Activated CD4-positive, CD25-positive, alpha-beta regulatory T cell treated with anti-CD3 and anti-CD28 coated beads, Interleukin-2, amount 50 U/mL, for 24 hours (primary cell): ENCODE measurements at regions not wholly inside any gene's neighbourhood (a gene's known extent, or its start where the extent isn't known, plus 50 kb on each side); places are given as distances from the start of the nearest gene placed in this dataset.
"Not testable (repeated sequence)": the region's sequence is repeated elsewhere in the genome, so short reads cannot be mapped to it uniquely, and the experiment has no call there.

Experiments
- ATAC-seq, 2 donors: fragments of 150-1000 bp; cut with Tn5 transposase; one replicate each; pipeline ENCODE4 v1.10.0; 2021; ENCODE audit warnings: mild to moderate bottlenecking in 1 of 2, moderate library complexity in 1 of 2

DNA sequence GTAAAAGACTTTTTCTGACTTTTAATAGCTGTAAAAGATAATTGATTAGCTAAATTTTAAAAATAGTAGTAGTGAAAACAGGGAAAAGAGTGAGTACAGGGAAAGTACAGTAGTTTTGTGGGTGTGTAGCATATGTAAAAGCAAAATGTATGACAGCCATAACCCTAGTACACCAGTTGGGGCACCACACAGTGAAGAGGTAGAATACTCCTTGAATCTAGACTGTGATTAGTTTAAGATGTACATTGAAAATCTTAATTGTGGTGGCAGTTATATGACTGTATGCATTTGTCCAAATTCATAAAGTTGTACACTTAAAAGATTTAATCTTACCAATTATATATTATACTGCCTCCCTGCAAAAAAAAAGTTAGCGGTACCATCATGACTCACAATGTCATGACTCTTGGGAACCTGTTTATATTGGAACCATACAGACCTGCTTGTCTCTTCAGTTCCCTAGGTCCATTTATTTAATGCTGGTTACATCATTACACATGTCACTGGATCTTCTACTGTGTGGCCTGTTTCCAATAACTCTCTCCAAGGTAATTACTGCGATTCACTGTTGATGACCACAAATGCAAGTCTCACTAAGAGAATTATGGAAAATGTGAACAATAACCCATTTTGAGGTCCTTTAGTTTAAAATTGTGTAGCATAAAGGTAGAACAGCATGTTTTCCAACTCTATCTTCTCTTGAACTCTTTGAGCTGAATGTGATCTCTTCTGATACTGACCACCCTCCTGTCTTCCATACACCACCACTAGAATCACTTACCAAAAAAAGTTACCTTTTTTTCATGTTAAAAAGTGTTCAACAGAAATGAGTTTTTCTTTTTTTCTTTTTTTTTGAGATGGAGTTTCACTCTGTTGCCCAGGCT lies 264.2 kb upstream of the AMIGO2 start:
- peak; percentile 30 to 41 for ATAC-seq

- ATAC-seq: no peak
Observed at GRCh38 chr12:47340411-47341015, 260.8 kb upstream of the AMIGO2 start.

GRCh38 chr12:47337581-47337980 lies 257.8 kb upstream of the AMIGO2 start:
- ATAC-seq: no peak

- not testable (repeated sequence) for ATAC-seq
Observed at GRCh38 chr12:47333271-47333858, 253.6 kb upstream of the AMIGO2 start.

GRCh38 chr12:47328831-47329545 lies 249.2 kb upstream of the AMIGO2 start:
- ATAC-seq: peak in 1 of 2 donors; percentile 48

- no peak for ATAC-seq
Observed at GRCh38 chr12:47326190-47326589, 246.4 kb upstream of the AMIGO2 start.

DNA sequence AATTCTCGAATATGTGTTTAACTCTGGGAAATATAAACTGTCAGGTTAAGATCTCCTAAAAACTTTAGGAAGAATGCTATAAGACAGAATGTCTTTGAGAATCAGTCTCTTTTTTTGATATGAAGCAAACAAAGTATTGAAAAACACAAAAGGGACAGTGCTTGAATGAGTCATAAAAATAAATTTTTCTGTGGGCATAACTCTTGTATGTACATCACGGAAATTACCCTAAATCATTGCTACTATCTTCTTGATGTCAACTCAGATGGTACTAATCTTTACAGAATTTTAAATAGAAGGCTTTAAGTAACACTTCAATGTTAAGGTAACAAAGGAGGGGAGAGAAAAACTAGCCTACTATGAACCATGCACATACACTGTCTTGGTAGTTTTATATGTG lies 244.0 kb upstream of the AMIGO2 start:
- ATAC-seq: peak; percentile 62 to 76

DNA sequence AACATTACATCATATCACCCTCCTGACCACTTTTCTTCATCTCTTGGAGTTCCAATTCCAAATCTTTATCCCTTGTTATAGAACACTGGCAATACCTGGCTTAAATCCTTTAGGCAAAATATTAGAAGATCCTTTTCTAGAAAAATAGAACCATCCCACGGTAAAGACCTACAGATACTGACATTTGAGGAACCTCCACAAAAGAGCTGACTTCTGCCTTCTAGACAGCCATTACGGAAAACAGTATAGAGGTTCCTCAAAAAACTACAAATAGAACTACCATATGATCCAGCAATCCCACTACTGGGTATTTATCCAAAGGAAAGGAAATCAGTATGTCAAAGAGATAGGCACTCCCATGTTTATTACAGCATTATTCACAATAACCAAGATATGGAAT lies 241.7 kb upstream of the AMIGO2 start:
- ATAC-seq: no peak

DNA sequence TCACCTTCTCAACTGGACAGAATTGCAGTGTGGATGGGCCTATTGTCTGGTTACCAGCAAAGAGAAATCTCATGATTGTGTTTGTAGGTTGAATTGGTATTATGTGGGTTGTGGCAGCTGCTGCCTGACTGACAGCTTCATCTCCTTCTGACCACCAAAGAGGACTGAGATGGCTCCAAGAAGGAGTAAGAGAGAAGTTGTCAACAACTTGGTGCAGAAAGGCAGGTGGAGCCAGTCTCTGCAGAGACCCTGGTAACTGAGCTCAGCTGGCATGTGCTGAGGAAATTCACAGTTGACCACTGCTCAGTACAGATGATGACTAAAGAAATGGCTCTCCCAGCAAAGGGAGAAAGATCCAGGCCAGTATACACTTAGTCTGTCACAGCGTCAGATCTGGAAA lies 240.0 kb upstream of the AMIGO2 start:
- ATAC-seq: no peak

- no peak for ATAC-seq
Observed at GRCh38 chr12:47318963-47319362, 239.2 kb upstream of the AMIGO2 start.

GRCh38 chr12:47317175-47317915 lies 237.6 kb upstream of the AMIGO2 start:
- no peak for ATAC-seq

GRCh38 chr12:47316609-47317049 lies 236.9 kb upstream of the AMIGO2 start:
- ATAC-seq: no peak

DNA sequence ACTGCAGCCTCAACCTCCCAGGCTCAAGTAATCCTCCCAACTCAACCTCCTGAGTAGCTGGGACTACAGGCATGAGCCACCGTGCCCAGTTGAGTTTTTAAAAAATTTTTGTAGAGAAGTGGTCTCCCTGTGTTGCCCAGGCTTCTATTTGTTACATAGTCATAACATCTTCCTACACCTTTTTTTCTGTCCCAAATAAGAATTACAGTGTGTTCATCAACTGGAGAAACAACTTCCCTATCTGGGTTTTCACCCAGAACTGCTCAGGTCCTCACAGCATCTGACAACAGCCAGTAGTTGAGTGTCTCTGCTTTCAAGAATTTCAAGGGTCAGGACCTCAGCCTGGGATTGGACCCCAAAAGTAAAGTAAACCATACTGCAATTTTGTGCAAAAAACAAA lies 235.2 kb upstream of the AMIGO2 start:
- ATAC-seq: no peak

DNA sequence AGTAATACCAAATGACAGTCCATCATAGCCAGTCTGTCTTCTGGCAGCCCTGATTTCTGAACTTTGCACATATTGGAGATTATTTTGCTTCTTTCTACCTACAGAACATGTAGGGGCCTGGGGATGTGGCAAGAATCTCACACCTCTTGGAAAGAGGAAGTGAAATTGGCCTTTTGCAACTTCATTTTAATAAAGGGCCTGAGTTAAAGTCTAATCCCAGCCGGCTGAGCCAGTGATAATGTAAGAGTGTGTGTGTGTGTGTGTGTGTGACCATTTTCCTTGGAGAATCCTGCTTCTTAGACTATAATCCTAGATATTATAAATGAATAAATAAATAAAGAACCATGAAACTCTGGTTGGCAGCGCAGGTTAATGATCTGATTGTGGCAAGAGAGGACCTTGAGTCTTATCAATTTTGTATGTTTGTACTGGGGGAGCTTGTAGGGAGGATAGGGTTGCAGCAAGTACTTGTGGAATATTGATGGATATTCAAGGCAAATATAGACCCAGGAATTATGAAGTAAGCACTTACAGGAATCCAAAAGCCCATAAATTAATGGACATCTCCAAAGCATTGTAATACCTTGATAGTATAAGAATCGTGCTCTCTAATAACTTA lies 233.2 kb upstream of the AMIGO2 start:
- ATAC-seq: no peak

- no peak for ATAC-seq
Observed at GRCh38 chr12:47312147-47312546, 232.4 kb upstream of the AMIGO2 start.

DNA sequence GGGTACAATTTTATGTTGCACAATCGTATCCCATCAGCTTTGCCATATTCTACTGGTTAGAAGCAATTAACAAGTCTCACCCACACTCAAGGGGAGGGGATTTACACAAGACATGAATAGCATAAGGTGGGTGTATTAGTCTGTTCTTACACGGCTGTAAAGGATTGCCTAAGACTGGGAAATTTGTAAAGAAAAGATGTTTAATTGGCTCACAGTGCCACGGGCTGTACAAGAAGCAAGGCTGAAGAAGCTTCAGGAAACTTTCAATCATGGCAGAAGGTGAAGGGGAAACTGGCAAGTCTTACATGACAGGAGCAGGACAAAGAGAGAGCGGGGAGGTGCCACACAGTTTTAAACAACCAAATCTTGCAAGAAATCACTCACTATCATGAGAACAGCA lies 231.8 kb upstream of the AMIGO2 start:
- ATAC-seq: no peak

- no peak for ATAC-seq
Observed at GRCh38 chr12:47311010-47311409, 231.3 kb upstream of the AMIGO2 start.

- ATAC-seq: no peak
Observed at GRCh38 chr12:47308672-47309071, 228.9 kb upstream of the AMIGO2 start.

GRCh38 chr12:47307680-47308399 lies 228.1 kb upstream of the AMIGO2 start:
- peak; percentile 82 to 89 for ATAC-seq

DNA sequence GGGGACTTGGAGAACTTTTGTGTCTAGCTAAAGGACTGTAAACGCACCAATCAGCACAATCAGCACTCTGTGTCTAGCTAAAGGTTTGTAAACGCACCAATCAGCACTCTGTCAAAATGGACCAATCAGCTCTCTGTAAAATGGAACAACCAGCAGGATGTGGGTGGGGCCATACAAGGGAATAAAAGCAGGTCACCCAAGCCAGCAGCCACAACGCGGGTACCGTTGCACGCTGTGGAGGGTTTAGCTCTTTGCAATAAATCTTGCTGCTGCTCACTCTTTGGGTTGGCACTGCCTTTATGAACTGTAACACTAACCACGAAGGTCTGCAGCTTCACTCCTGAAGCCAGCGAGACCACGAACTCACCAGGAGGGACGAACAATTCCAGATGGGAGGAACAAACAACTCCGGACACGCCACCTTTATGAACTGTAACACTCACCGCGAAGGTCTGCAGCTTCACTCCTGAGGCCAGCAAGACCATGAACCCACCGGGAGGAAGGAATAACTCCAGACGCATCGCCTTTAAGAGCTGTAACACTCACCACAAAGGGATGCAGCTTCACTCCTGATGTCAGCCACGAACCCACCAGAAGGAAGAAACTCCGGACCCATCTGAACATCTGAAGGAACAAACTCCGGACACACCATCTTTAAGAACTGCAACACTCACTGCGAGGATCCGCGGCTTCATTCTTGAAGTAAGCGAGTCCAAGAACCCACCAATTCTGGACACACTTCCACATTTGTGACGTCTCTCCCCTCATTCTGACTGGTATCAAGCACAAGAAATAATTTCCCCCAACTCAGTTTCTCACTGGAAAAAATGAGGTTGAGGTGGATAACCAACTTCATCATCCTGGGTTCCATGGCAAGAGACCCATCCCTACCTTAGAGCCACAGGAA lies 227.3 kb upstream of the AMIGO2 start:
- peak; percentile 13 to 18 for ATAC-seq
